ENCODE measurements at regions not wholly inside any gene's neighbourhood (a gene's known extent, or its start where the extent isn't known, plus 50 kb on each side); places are given as distances from the start of the nearest gene placed in this dataset.

- no peak for TF ChIP-seq POLR2AphosphoS5 (IDR thresholded peaks at IDR 0.05; ENCODE audit: low read depth, low read length)
- no peak for TF ChIP-seq SIN3A (IDR thresholded peaks at IDR 0.05; ENCODE audit: borderline replicate concordance, insufficient read depth, low read length)
- TF ChIP-seq REST (IDR thresholded peaks at IDR 0.05; ENCODE audit: insufficient read depth in 1 of 2, low read depth in 2 of 2, low read length in 2 of 2), result no peak
- TF ChIP-seq FOXP2 (optimal IDR thresholded peaks at IDR 0.05; ENCODE audit: borderline replicate concordance, extremely low read depth, extremely low read length, insufficient read depth), result no peak
Observed at GRCh38 chr20:60378620-60379019, 420.4 kb downstream of the CDH26 start.

Measured in PFSK-1 (cell line).